ENCODE measurements at regions not wholly inside any gene's neighbourhood (a gene's known extent, or its start where the extent isn't known, plus 50 kb on each side); places are given as distances from the start of the nearest gene placed in this dataset.
"Not testable (repeated sequence)": the region's sequence is repeated elsewhere in the genome, so short reads cannot be mapped to it uniquely, and the experiment has no call there.

- FAIRE-seq = no peak
Measured at GRCh38 chr7:108627476-108628051, 57.9 kb downstream of the DNAJB9 start.

DNA sequence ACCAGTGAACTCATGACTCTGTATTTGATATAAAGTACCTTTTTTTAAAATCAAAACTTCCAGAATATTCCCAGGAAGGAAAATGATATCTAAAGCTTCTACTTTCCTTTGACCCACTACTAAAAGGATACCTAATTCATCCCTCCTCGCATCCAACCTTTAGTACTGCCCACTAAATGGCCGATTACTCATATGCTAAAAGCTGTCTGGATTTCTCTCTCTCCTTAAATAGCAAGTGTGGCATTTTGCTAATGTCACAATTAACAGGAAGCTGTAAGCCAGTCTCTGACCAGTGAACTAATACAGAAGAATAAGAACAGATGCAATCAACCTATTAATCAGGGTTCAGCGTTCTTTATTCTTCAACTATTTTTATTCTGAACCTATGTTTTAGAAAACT, 59.0 kb downstream of the DNAJB9 start:
- no peak for FAIRE-seq

GRCh38 chr7:108629651-108630400, 60.2 kb downstream of the DNAJB9 start:
- no peak for FAIRE-seq

GRCh38 chr7:108634036-108634435, 64.4 kb downstream of the DNAJB9 start:
- no peak for FAIRE-seq

DNA sequence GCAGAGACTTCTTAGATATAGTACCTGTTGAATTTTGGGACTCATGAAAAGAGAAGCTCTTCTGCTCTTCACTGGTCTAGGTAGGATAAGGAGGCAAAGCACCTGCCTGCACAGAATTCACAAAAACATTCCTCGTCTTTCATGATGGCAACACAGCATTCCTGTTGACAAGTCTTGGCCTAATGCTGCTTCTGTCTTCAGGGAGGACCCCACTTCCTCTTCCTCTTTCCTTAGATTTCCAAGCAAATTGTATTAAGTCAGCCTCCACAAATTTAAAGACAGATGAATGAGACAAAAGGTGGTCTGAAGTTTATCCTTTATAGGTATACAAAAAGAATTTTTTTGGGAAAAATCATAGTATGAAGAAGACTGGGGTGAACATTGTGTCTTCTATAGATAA, 64.9 kb downstream of the DNAJB9 start:
- no peak for FAIRE-seq

DNA sequence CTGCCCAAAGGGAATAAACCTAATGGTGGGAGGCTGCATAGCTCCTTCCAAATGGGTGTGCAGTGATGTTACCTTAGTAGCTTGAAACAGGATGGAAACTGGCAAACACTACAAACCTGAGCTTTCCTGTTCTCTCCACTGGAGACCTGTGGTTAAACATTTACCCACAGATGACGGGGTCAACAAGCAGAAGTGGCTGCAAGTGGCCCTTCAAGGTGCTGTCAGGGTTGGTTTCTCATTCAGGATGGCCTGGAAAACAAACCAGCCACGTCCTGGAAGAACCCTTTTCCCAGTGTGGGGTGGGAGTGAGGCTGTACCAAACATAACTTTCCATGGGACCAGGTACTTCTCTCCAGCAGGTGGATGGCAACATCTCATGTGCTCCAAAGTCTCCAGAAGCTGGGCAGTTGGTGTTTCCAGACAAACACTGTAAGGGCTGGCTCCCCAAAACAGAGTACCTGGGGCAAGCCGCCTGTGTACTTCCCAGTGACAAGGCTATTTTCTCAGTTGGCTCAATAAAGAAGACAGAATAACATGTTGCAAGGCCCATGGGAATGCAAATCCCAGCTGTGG, 67.5 kb downstream of the DNAJB9 start:
- FAIRE-seq = no peak

DNA sequence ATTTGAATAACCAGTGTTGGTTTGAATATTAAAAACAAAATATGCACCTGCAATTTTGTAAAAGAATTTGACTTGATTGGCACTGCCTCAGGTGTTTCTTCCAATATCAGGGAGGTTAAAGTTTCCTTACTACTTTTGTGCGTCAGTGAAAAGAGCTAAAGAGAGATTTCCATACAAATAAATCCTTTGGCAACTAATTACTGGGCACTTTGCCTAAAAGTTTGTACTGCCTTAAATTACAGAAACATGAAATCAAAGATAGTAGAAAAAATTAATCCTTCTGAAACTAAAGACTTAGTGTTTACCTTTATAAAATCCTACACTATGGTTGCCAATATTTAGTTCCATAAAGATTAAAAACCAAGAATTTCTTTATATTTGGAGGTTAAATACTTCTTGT, 72.5 kb downstream of the DNAJB9 start:
- FAIRE-seq = no peak

- FAIRE-seq = no peak
Measured at GRCh38 chr7:108643136-108643535, 73.5 kb downstream of the DNAJB9 start.

DNA sequence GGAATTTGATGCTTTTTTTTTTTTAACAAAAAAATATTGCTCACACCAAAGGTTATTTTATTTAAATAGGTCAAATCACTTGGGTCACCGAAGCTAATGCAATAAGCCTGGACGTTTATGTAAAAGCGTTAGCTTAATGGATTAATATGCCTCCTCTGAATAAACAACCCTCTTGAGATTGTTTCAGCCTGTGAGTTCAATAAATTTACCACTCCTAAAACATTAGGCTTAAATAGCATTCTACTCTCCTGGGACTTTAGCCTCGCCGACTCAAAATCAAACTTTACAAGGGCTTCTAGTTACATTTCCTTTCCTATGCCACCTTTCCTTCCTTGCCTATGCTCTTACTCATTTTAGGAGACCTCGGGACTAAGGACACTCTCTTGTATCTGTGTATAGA, 79.3 kb downstream of the DNAJB9 start:
- FAIRE-seq = no peak

DNA sequence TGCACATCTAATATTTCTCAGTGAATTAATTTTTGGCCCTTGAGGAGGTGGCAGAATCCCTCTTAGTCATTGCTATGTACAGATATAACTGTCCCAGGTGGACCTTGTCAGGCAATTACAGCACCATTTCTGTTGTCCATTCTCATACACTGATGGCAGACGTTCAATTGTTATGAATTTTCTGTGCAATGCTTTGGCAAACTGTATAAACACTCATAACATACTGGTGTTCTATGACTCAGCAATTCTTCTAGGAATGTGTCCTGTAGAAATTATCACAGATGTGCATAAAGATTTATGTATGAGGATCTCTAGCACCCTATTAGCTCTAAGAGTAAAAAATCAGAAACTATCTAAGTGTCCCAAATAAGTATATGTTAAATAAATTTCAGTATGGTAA, 80.8 kb downstream of the DNAJB9 start:
- no peak for FAIRE-seq

- no peak for FAIRE-seq
Measured at GRCh38 chr7:108652886-108653285, 83.2 kb downstream of the DNAJB9 start.

GRCh38 chr7:108653526-108653925, 83.9 kb downstream of the DNAJB9 start:
- no peak for FAIRE-seq

- FAIRE-seq = not testable (repeated sequence)
Measured at GRCh38 chr7:108657140-108657726, 87.6 kb downstream of the DNAJB9 start.

- FAIRE-seq = no peak
Measured at GRCh38 chr7:108659261-108659660, 89.6 kb downstream of the DNAJB9 start.

DNA sequence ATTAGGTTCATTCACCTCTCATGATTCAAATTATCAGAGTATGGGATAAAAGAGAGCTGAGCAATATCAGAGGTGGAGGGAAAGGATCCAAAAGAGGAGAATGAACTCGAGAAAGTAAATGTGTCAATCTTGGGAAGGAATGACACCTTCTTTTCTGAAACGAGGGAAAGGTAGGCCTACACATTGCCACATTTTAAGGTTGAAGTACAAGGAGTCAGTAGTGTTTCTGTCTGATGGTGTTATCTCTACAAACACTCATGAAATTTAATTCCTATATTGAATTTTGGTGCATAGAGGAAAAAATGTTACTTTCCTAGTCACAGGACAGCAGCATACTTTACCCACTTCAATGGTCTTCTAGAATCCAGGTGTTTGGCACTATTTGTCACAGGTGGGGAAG, 90.2 kb downstream of the DNAJB9 start:
- FAIRE-seq = no peak

- FAIRE-seq = no peak
Measured at GRCh38 chr7:108660465-108660864, 90.8 kb downstream of the DNAJB9 start.

GRCh38 chr7:108662783-108663362, 93.2 kb downstream of the DNAJB9 start:
- no peak for FAIRE-seq

DNA sequence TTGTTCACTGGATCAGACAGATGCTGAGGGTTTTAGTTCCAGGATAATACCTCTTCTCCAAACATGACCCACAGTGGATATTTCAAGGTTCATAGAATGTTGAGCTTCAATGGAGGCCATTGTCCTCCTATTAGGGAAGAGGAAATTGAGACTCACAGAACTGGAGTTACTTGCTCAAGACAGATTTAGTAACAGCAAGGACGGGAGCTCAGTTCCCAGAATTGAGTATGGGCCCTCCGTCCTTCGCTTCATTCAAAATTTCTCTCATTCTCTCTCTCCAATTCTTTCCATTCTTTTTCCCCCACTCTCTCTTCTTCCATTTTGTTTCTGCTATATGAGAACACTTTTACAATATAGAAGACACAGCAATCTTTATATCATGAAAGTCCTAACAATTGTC, 94.0 kb downstream of the DNAJB9 start:
- FAIRE-seq = no peak

- FAIRE-seq = no peak
Measured at GRCh38 chr7:108667216-108667615, 97.5 kb downstream of the DNAJB9 start.

- no peak for FAIRE-seq
Measured at GRCh38 chr7:108669958-108670357, 100.3 kb downstream of the DNAJB9 start.

DNA sequence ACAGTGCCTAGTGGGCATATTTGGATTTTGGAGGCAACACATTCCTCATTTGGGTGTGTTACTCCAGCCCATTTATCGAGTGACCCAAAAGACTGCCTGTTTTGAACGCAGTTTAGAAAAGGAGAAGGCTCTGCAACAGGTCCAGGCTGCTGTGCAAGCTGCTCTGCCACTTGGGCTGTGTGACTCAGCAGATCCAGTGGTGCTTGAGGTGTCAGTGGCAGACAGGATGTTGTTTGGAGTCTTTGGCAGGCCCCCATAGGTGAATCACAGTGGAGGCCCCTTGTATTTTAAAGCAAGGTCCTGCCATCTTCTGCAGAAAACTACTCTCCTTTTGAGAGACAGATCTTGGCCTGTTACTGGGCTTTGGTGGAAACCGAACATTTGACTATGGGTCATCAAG, 104.0 kb downstream of the DNAJB9 start:
- FAIRE-seq = not testable (repeated sequence)

GRCh38 chr7:108684629-108685028, 115.0 kb downstream of the DNAJB9 start:
- FAIRE-seq = no peak

DNA sequence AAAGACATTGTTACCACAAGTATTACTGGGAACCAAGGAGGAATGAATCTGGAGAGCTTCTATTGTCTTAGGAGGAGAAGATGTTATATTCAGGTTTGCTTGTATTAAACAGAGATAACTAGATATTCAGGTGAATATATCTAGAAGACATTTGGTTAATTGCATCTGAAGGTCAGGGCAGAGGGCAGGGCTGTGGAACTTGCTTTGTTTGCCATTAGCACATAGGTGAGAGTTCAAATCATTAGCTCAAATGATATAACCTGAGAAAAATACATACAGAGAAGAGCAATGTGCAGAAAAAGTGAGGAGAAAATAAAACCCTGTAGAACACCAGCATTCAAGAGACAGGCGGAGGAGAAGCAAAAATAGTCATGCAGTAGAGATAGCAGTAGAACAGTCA, 116.8 kb downstream of the DNAJB9 start:
- no peak for FAIRE-seq

DNA sequence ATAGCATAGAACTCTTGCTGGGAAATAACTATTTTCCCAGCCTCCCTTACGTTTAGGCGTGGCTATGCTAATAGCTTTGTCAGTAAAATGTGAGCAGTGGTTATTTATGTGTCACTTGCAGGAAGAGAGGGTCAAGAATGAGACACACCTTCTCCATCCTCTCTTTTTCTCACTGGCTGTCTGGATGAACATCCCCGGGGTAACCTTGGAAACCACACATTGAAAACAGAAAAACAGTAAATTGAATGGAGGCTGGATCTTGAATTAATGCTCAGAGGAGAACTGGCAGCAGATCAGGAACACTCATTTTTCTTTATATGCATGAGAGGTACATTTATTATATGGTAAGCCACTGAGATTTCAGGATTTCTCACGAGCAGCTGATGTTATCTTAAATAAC, 127.6 kb downstream of the DNAJB9 start:
- FAIRE-seq = no peak

Measured in endometrium (tissue), 2 donors.